ENCODE measurements at regions not wholly inside any gene's neighbourhood (a gene's known extent, or its start where the extent isn't known, plus 50 kb on each side); places are given as distances from the start of the nearest gene placed in this dataset.

GRCh38 chr18:39371996-39372395, 1806.4 kb upstream of the CELF4 start:
- TF ChIP-seq EZH2 (IDR thresholded peaks at IDR 0.05; ENCODE audit: insufficient read depth, low read length) (no peak), CTCF (IDR thresholded peaks at IDR 0.05; ENCODE audit: insufficient read depth, low read depth, low read length) (no peak)
